Activated naive CD8-positive, alpha-beta T cell (primary cell): ENCODE measurements at regions not wholly inside any gene's neighbourhood (a gene's known extent, or its start where the extent isn't known, plus 50 kb on each side); places are given as distances from the start of the nearest gene placed in this dataset.

ENCODE experiments used
- H3K27ac Mint-ChIP-seq: one replicate; pipeline ENCODE4 v1.8.0; 2021; ENCODE audit warnings: mixed read lengths
- H3K27me3 Mint-ChIP-seq: one replicate; pipeline ENCODE4 v1.8.0; 2021; ENCODE audit warnings: mixed read lengths
- H3K36me3 Mint-ChIP-seq: one replicate; pipeline ENCODE4 v1.8.0; 2021; ENCODE audit warnings: mixed read lengths
- H3K4me1 Mint-ChIP-seq: one replicate; pipeline ENCODE4 v1.8.0; 2021; ENCODE audit warnings: low read depth, mixed read lengths
- H3K4me3 Mint-ChIP-seq: one replicate; pipeline ENCODE4 v1.8.0; 2021; ENCODE audit warnings: mild to moderate bottlenecking, mixed read lengths
- H3K9me3 Mint-ChIP-seq: one replicate; pipeline ENCODE4 v1.8.0; 2021; ENCODE audit warnings: low read depth, mixed read lengths

DNA sequence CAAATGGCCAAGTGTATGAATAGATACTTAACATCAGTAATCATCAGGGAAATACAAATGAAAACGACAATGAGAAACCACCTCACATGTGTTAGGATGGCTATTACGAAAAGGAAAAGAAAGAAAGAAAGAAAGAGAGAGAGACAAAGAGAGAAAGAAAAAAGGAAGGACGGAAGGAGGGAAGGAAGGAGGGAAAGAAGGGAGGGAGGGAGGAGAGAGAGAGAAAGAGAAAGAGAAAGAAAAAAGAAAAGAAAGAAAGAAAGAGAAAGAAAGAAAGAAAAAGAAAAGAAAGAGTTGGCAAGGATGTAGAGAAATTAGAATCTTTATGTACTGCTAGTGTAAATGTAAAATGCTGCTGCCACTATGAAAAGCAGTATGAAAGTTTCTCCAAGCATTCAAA, 90.7 kb upstream of the DPT start:
- H3K27ac Mint-ChIP-seq: no peak overlapping the region
- no peaks in the 10 kb centered on the region for H3K27me3 Mint-ChIP-seq
- no peaks in the 10 kb centered on the region for H3K9me3 Mint-ChIP-seq
- no peaks in the 10 kb centered on the region for H3K36me3 Mint-ChIP-seq
- peaks cover 10% of the 10 kb centered on the region for H3K4me1 Mint-ChIP-seq
- no peak overlapping the region for H3K4me3 Mint-ChIP-seq

DNA sequence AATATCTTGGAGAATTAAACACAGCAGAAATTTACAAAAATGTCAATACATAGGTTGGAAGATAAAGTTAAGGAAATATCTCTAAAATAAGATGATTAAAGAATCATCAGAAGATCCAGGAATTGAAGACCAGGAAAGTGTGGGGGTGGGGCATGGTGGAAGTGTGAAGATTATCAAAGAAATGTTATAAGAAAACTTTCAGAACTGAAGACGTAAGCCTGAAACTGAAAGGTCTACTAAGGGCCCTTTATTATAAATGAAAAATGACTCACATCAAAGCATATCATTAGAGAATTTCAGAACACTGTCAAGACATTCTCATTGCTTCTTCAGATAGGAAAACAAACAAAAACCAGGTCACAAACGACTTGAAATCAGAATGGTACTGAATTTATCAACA, 92.4 kb upstream of the DPT start:
- H3K27ac Mint-ChIP-seq: no peak overlapping the region
- H3K36me3 Mint-ChIP-seq: no peaks in the 10 kb centered on the region
- no peaks in the 10 kb centered on the region for H3K27me3 Mint-ChIP-seq
- peak overlapping the region; percentile 3 for H3K4me3 Mint-ChIP-seq
- H3K4me1 Mint-ChIP-seq: peaks cover 10% of the 10 kb centered on the region
- no peaks in the 10 kb centered on the region for H3K9me3 Mint-ChIP-seq

GRCh38 chr1:168822911-168823310, 93.9 kb upstream of the DPT start:
- Mint-ChIP-seq H3K36me3 (no peaks in the 10 kb centered on the region), H3K9me3 (no peaks in the 10 kb centered on the region), H3K27me3 (no peaks in the 10 kb centered on the region), H3K4me1 (peaks cover 10% of the 10 kb centered on the region), H3K4me3 (no peak overlapping the region), H3K27ac (no peak overlapping the region)

- Mint-ChIP-seq H3K9me3 (no peaks in the 10 kb centered on the region), H3K27ac (no peak overlapping the region), H3K4me3 (no peak overlapping the region), H3K27me3 (no peaks in the 10 kb centered on the region), H3K4me1 (peaks cover 10% of the 10 kb centered on the region), H3K36me3 (no peaks in the 10 kb centered on the region)
Measured at GRCh38 chr1:168823988-168824387, 95.0 kb upstream of the DPT start.

DNA sequence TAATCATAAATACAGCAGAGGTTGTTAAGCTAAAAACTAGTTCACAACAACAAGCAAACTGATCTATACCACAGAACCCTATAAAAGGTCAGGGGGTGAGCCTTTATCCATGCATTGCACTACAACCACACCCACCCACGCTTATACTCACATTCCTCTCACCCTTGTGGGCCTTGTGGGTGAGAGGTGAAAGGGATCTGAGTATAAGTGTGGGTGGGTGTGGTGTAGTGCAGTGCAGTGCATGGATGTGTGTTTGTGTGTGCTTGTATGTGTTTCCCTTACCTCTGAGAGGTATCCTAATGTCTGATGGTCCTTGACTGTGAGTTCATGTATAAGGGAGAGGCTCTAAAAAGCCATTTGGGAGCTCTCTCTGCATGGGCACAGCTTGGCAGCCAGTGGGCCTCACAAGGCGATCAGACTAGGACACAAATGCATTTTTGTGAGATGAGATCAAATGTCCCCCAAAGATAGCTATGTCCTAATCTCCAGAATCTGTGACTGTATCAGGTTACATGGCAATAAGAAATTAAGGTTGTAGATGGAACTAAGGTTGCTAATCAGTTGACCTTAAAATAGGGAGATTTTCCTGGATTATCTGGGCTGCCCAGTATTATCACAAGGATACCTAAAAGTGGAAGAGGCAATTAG, 95.5 kb upstream of the DPT start:
- Mint-ChIP-seq H3K4me1 (peaks cover 10% of the 10 kb centered on the region), H3K36me3 (no peaks in the 10 kb centered on the region), H3K27me3 (no peaks in the 10 kb centered on the region), H3K9me3 (no peaks in the 10 kb centered on the region), H3K27ac (no peak overlapping the region), H3K4me3 (no peak overlapping the region)

GRCh38 chr1:168825129-168825528, 96.1 kb upstream of the DPT start:
- H3K27ac Mint-ChIP-seq: no peak overlapping the region
- H3K4me3 Mint-ChIP-seq: no peak overlapping the region
- peaks cover 10% of the 10 kb centered on the region for H3K4me1 Mint-ChIP-seq
- no peaks in the 10 kb centered on the region for H3K9me3 Mint-ChIP-seq
- H3K36me3 Mint-ChIP-seq: no peaks in the 10 kb centered on the region
- no peaks in the 10 kb centered on the region for H3K27me3 Mint-ChIP-seq

DNA sequence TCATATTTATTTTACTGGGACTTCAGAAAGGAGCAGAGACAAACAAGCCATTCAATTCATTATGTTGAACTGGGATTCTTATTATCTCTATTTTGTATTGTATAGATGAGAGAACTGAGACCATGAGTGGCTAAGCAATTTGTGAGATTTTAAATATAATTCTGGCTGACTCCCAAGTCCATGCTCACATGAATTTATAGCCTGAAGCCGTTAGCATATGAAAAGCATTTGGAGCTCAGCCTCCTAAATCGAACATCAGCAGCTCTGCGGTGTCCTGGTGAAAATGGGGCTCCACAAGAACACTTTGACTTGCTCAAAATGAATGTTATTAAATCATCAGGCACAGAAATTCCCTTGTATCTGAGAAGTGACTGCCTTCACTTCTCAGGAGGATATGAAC, 96.8 kb upstream of the DPT start:
- no peaks in the 10 kb centered on the region for H3K36me3 Mint-ChIP-seq
- H3K9me3 Mint-ChIP-seq: no peaks in the 10 kb centered on the region
- no peak overlapping the region for H3K4me3 Mint-ChIP-seq
- no peaks in the 10 kb centered on the region for H3K27me3 Mint-ChIP-seq
- peaks cover 10% of the 10 kb centered on the region for H3K4me1 Mint-ChIP-seq
- H3K27ac Mint-ChIP-seq: no peak overlapping the region

- H3K4me1 Mint-ChIP-seq: peaks cover 9% of the 10 kb centered on the region
- H3K36me3 Mint-ChIP-seq: no peaks in the 10 kb centered on the region
- no peak overlapping the region for H3K27ac Mint-ChIP-seq
- H3K4me3 Mint-ChIP-seq: no peak overlapping the region
- H3K9me3 Mint-ChIP-seq: no peaks in the 10 kb centered on the region
- no peaks in the 10 kb centered on the region for H3K27me3 Mint-ChIP-seq
Measured at GRCh38 chr1:168826269-168826668, 97.3 kb upstream of the DPT start.

DNA sequence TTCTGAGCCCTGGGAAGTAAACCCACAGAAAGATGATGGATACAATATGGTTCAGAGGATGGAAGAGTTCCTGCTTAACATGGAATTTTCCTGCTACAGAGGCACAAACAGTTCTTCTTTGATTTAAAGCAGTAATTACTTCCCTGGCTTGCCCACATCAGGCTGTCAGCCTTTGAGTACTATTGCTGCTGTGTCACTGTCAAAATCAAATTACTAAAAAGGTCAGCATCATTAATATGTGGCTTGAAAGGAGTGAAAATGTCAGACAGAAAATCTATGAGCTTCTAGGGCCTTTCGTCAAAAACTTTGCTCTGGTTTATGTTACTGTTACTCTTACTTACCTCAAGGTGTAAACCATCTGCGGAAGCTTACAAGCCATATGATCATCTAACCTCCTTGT, 98.6 kb upstream of the DPT start:
- H3K36me3 Mint-ChIP-seq: no peaks in the 10 kb centered on the region
- H3K9me3 Mint-ChIP-seq: no peaks in the 10 kb centered on the region

DNA sequence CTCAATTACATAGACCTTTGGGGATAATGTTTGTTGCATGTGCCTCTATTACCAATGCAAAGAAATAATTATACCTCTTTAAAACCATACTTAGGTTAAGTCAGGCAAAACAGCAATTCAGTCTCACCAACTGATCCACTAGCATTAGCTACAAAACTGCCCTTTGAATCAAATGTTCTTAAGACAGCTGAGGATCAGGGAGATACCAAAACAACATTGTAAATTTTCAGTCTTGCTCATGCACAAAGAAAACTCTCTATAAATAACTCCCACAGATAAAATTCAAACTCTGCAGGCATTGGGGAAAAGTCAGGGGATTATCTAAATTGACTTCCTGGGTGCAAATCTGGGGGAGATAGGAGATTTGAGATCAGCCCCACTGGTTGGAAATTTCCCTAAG, 100.9 kb upstream of the DPT start:
- H3K27me3 Mint-ChIP-seq: no peaks in the 10 kb centered on the region
- no peak overlapping the region for H3K27ac Mint-ChIP-seq
- no peak overlapping the region for H3K4me3 Mint-ChIP-seq
- H3K9me3 Mint-ChIP-seq: no peaks in the 10 kb centered on the region
- no peaks in the 10 kb centered on the region for H3K36me3 Mint-ChIP-seq
- H3K4me1 Mint-ChIP-seq: peaks cover 19% of the 10 kb centered on the region

More for the DNA sequence above, 98.6 kb upstream of the DPT start:
- Mint-ChIP-seq H3K4me1 (peaks cover 6% of the 10 kb centered on the region), H3K4me3 (no peak overlapping the region), H3K27me3 (no peaks in the 10 kb centered on the region), H3K27ac (no peak overlapping the region)

GRCh38 chr1:168830562-168830961, 101.6 kb upstream of the DPT start:
- peaks cover 19% of the 10 kb centered on the region for H3K4me1 Mint-ChIP-seq
- no peaks in the 10 kb centered on the region for H3K9me3 Mint-ChIP-seq
- no peak overlapping the region for H3K4me3 Mint-ChIP-seq
- no peaks in the 10 kb centered on the region for H3K36me3 Mint-ChIP-seq
- H3K27me3 Mint-ChIP-seq: no peaks in the 10 kb centered on the region
- no peak overlapping the region for H3K27ac Mint-ChIP-seq

- no peaks in the 10 kb centered on the region for H3K27me3 Mint-ChIP-seq
- H3K27ac Mint-ChIP-seq: no peak overlapping the region
- peaks cover 19% of the 10 kb centered on the region for H3K4me1 Mint-ChIP-seq
- no peaks in the 10 kb centered on the region for H3K9me3 Mint-ChIP-seq
- H3K4me3 Mint-ChIP-seq: no peak overlapping the region
- no peaks in the 10 kb centered on the region for H3K36me3 Mint-ChIP-seq
Measured at GRCh38 chr1:168832661-168833060, 103.7 kb upstream of the DPT start.

- Mint-ChIP-seq H3K36me3 (no peaks in the 10 kb centered on the region), H3K27me3 (no peaks in the 10 kb centered on the region), H3K27ac (no peak overlapping the region), H3K9me3 (no peaks in the 10 kb centered on the region), H3K4me3 (no peak overlapping the region), H3K4me1 (peaks cover 19% of the 10 kb centered on the region)
Measured at GRCh38 chr1:168833362-168833761, 104.4 kb upstream of the DPT start.

GRCh38 chr1:168833801-168834224, 104.8 kb upstream of the DPT start:
- Mint-ChIP-seq H3K27me3 (no peaks in the 10 kb centered on the region), H3K4me3 (peak overlapping the region; percentile 11), H3K9me3 (no peaks in the 10 kb centered on the region), H3K27ac (no peak overlapping the region), H3K4me1 (peaks cover 19% of the 10 kb centered on the region), H3K36me3 (no peaks in the 10 kb centered on the region)

GRCh38 chr1:168834225-168834872, 105.3 kb upstream of the DPT start:
- Mint-ChIP-seq H3K27me3 (no peaks in the 10 kb centered on the region), H3K4me1 (peaks cover 19% of the 10 kb centered on the region), H3K27ac (no peak overlapping the region), H3K4me3 (no peak overlapping the region), H3K9me3 (no peaks in the 10 kb centered on the region), H3K36me3 (no peaks in the 10 kb centered on the region)

DNA sequence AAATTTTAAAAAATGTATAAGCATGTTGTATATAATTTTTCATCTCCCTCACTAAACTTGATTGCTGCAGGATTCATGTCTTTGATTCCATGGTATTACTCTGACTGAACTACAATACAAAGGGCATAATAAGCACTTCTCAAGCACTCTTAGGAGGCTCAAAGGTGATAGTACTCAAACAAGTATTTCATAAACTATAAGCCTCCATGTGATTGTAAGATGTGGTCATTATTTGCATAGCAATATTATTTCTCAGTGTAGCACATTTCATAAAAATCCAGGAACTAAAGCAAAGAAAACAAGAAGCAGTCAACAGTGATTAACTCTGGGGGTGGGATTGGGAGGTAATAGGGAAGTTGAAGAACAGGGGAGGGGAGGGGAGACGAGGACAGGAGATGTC, 106.2 kb upstream of the DPT start:
- Mint-ChIP-seq H3K9me3 (no peaks in the 10 kb centered on the region), H3K27me3 (no peaks in the 10 kb centered on the region), H3K36me3 (no peaks in the 10 kb centered on the region), H3K4me1 (peaks cover 19% of the 10 kb centered on the region), H3K4me3 (no peak overlapping the region), H3K27ac (peak overlapping the region; percentile 47)
